Osteoblast (primary cell): ENCODE measurements at regions not wholly inside any gene's neighbourhood (a gene's known extent, or its start where the extent isn't known, plus 50 kb on each side); places are given as distances from the start of the nearest gene placed in this dataset.

ENCODE experiments used
- DNase-seq: peaks from one replicate; pipeline ENCODE4 v3.0.0; 2011; ENCODE audit warnings: low spot score, mixed read lengths; ENCODE audit not compliant: insufficient read length; ENCODE audit errors: missing footprints
- H2AFZ ChIP-seq: 2 replicates; pipeline ENCODE4 v1.6.0; 2011; ENCODE audit warnings: mild to moderate bottlenecking, low read length
- H3K27ac ChIP-seq: 2 replicates; pipeline ENCODE4 v1.5.1; 2011; ENCODE audit warnings: mild to moderate bottlenecking, low read depth, low read length, moderate library complexity
- H3K27me3 ChIP-seq: 2 replicates; pipeline ENCODE4 v1.6.0; 2012; ENCODE audit warnings: mild to moderate bottlenecking, control low read depth, inconsistent platforms, low read length, moderate library complexity; ENCODE audit not compliant: insufficient read depth
- H3K36me3 ChIP-seq: 2 replicates; pipeline ENCODE4 v1.5.1; 2011; ENCODE audit warnings: mild to moderate bottlenecking, low read length, control low read depth, moderate library complexity; ENCODE audit not compliant: insufficient read depth
- H3K4me1 ChIP-seq: 2 replicates; pipeline ENCODE4 v1.5.1; 2011; ENCODE audit warnings: mild to moderate bottlenecking, low read length, control low read depth, moderate library complexity; ENCODE audit not compliant: insufficient read depth
- H3K4me2 ChIP-seq: 2 replicates; pipeline ENCODE4 v1.6.0; 2011; ENCODE audit warnings: mild to moderate bottlenecking, low read length; ENCODE audit not compliant: insufficient read depth
- H3K4me3 ChIP-seq: fragments of 200-600 bp; sonication (generic); 3 replicates; pipeline ENCODE4 v1.5.1; 2012; ENCODE audit warnings: mild to moderate bottlenecking, low read length, inconsistent platforms; ENCODE audit not compliant: insufficient read depth
- H3K79me2 ChIP-seq: 2 replicates; pipeline ENCODE4 v1.6.0; 2012; ENCODE audit warnings: mild to moderate bottlenecking, low read length, control low read depth, inconsistent platforms; ENCODE audit not compliant: insufficient read depth
- H3K9me3 ChIP-seq: 2 replicates; pipeline ENCODE4 v1.5.1; 2011; ENCODE audit warnings: low read depth, low read length, control low read depth
- H4K20me1 ChIP-seq: 2 replicates; pipeline ENCODE4 v1.6.0; 2012; ENCODE audit warnings: mild to moderate bottlenecking, low read length, control low read depth; ENCODE audit not compliant: insufficient read depth
- CTCF ChIP-seq: IDR thresholded peaks from 2 replicates; pipeline ENCODE4 v1.5.1; 2011; ENCODE audit warnings: mild to moderate bottlenecking, low read depth, low read length, moderate library complexity; ENCODE audit errors: extremely low read depth

- TF ChIP-seq CTCF: no peak
- no peak overlapping the region for H3K27ac ChIP-seq
- no peak overlapping the region for H3K4me3 ChIP-seq
- peaks cover 12% of the 10 kb centered on the region for H3K27me3 ChIP-seq
- no peak overlapping the region for H3K4me2 ChIP-seq
- H3K9me3 ChIP-seq: no peaks in the 10 kb centered on the region
- no peak overlapping the region for H2AFZ ChIP-seq
- no peaks in the 10 kb centered on the region for H4K20me1 ChIP-seq
- DNase-seq: no peak
- peaks cover 2% of the 10 kb centered on the region for H3K4me1 ChIP-seq
- no peaks in the 10 kb centered on the region for H3K79me2 ChIP-seq
- no peaks in the 10 kb centered on the region for H3K36me3 ChIP-seq
Measured at GRCh38 chr6:90456001-90456400, 130.9 kb downstream of the MAP3K7 start.

- Histone ChIP-seq H3K4me1 (peaks cover 2% of the 10 kb centered on the region), H4K20me1 (no peaks in the 10 kb centered on the region), H3K27me3 (peaks cover 12% of the 10 kb centered on the region), H3K9me3 (no peaks in the 10 kb centered on the region), H3K4me2 (no peak overlapping the region), H3K27ac (no peak overlapping the region), H3K79me2 (no peaks in the 10 kb centered on the region), H3K4me3 (no peak overlapping the region), H3K36me3 (no peaks in the 10 kb centered on the region), H2AFZ (no peak overlapping the region)
- DNase-seq: no peak
- no peak for TF ChIP-seq CTCF
Measured at GRCh38 chr6:90454836-90455427, 131.9 kb downstream of the MAP3K7 start.

- no peak overlapping the region for H2AFZ ChIP-seq
- peaks cover 2% of the 10 kb centered on the region for H3K4me1 ChIP-seq
- peaks cover 4% of the 10 kb centered on the region for H3K27me3 ChIP-seq
- H3K4me3 ChIP-seq: no peak overlapping the region
- H3K36me3 ChIP-seq: no peaks in the 10 kb centered on the region
- no peak overlapping the region for H3K27ac ChIP-seq
- H3K79me2 ChIP-seq: no peaks in the 10 kb centered on the region
- no peaks in the 10 kb centered on the region for H4K20me1 ChIP-seq
- no peak for DNase-seq
- no peak overlapping the region for H3K4me2 ChIP-seq
- H3K9me3 ChIP-seq: no peaks in the 10 kb centered on the region
- TF ChIP-seq CTCF: no peak
Measured at GRCh38 chr6:90450268-90450953, 136.5 kb downstream of the MAP3K7 start.

- no peaks in the 10 kb centered on the region for H3K9me3 ChIP-seq
- DNase-seq: no peak
- no peak overlapping the region for H3K4me2 ChIP-seq
- no peak for TF ChIP-seq CTCF
- no peaks in the 10 kb centered on the region for H3K36me3 ChIP-seq
- H3K27me3 ChIP-seq: peaks cover 12% of the 10 kb centered on the region
- H2AFZ ChIP-seq: no peak overlapping the region
- no peak overlapping the region for H3K27ac ChIP-seq
- H3K79me2 ChIP-seq: no peaks in the 10 kb centered on the region
- no peaks in the 10 kb centered on the region for H3K4me1 ChIP-seq
- H3K4me3 ChIP-seq: no peak overlapping the region
- H4K20me1 ChIP-seq: no peaks in the 10 kb centered on the region
Measured at GRCh38 chr6:90449311-90449710, 137.6 kb downstream of the MAP3K7 start.
